GM12878 (cell line): ENCODE measurements at regions not wholly inside any gene's neighbourhood (a gene's known extent, or its start where the extent isn't known, plus 50 kb on each side); places are given as distances from the start of the nearest gene placed in this dataset.

Source experiments
- ATAC-seq: fragments of 200-7000 bp; cut with Tn5 transposase; 3 replicates; pipeline ENCODE4 v1.9.1; 2020; ENCODE audit warnings: mild to moderate bottlenecking, moderate library complexity
- BruUV-seq: library from RNA; stranded (reverse); fragments of 400-500 nt; replicated peaks from 2 replicates; lab custom pipeline; 2021; lab: Mats Ljungman, UMichigan
- CTCF ChIA-PET: fragments of 300-600 bp; sonication (Branson Sonifier 250); formaldehyde crosslinking; extraction: SDS; loops from one replicate; lab custom pipeline; 2021; ENCODE audit warnings: inconsistent platforms; lab: Yijun Ruan, JAX
- POLR2A ChIA-PET: fragments of 350-600 bp; formaldehyde crosslinking; extraction: SDS; loops from one replicate; lab custom pipeline; 2021; ENCODE audit warnings: inconsistent platforms; lab: Charles Lee
- RAD21 ChIA-PET: fragments of 300-600 bp; sonication (Branson Sonifier 250); formaldehyde crosslinking; loops from one replicate; lab custom pipeline; 2023; ENCODE audit warnings: antibody characterized with exemption; ENCODE audit not compliant: unreplicated experiment; lab: Charles Lee
- SMC1A ChIA-PET: fragments of 300-600 bp; sonication (Branson Sonifier 250); formaldehyde crosslinking; loops from one replicate; lab custom pipeline; 2023; ENCODE audit not compliant: unreplicated experiment, uncharacterized antibody; lab: Charles Lee
- DNase-seq: peaks from one replicate; pipeline ENCODE4 v3.0.0-alpha.2; 2011; ENCODE audit warnings: low read depth, low spot score
- FAIRE-seq: peaks from 3 replicates; lab custom pipeline; 2011; peaks lifted over from hg19 to GRCh38; lab: Jason Lieb, UNC
- H2AFZ ChIP-seq: 2 replicates; pipeline ENCODE4 v1.6.0; 2011; ENCODE audit warnings: low read depth, low read length, control low read depth; ENCODE audit not compliant: control insufficient read depth
- H3K27ac ChIP-seq: 2 replicates; pipeline ENCODE4 v1.5.1; 2011; ENCODE audit warnings: control low read depth; ENCODE audit not compliant: control insufficient read depth, insufficient read depth
- H3K27me3 ChIP-seq, 2 experiments: replicated peaks in 1 of 2; 2 replicates each; pipeline versions ENCODE4 v1.6.0 to v1.6.1; 2011; ENCODE audit warnings: low read length in 1 of 2; ENCODE audit not compliant: control insufficient read depth in 2 of 2, insufficient read depth in 2 of 2
- H3K36me3 ChIP-seq, 2 experiments: 2 replicates each; pipeline ENCODE4 v1.5.1; 2011; ENCODE audit warnings: low read length in 1 of 2; ENCODE audit not compliant: control insufficient read depth in 2 of 2, insufficient read depth in 2 of 2
- H3K4me1 ChIP-seq: 2 replicates; pipeline ENCODE4 v1.6.1; 2011; ENCODE audit warnings: mild to moderate bottlenecking, low read length, moderate library complexity, mixed read lengths; ENCODE audit not compliant: control insufficient read depth, insufficient read depth
- H3K4me2 ChIP-seq: 2 replicates; pipeline ENCODE4 v1.6.0; 2011; ENCODE audit warnings: control low read depth; ENCODE audit not compliant: control insufficient read depth, insufficient read depth
- H3K4me3 ChIP-seq: fragments of 200-600 bp; sonication (generic); 2 replicates; pipeline ENCODE4 v1.5.1; 2016
- H3K79me2 ChIP-seq: 2 replicates; pipeline ENCODE4 v1.6.0; 2011; ENCODE audit warnings: low read length; ENCODE audit not compliant: control insufficient read depth, insufficient read depth
- H3K9ac ChIP-seq: 2 replicates; pipeline ENCODE4 v1.8.0; 2011; ENCODE audit warnings: low read length, control low read depth, mixed read lengths; ENCODE audit not compliant: control insufficient read depth, insufficient read depth
- H3K9me3 ChIP-seq: replicated peaks from 3 replicates; pipeline ENCODE4 v1.5.1; 2011; ENCODE audit warnings: mild to moderate bottlenecking, low read length; ENCODE audit not compliant: control insufficient read depth, insufficient read depth
- H4K20me1 ChIP-seq: 2 replicates; pipeline ENCODE4 v1.6.0; 2011; ENCODE audit not compliant: control insufficient read depth, insufficient read depth
- BCL3 ChIP-seq: IDR thresholded peaks from 2 replicates; pipeline ENCODE4 v1.6.1; 2011; ENCODE audit warnings: borderline replicate concordance, low read depth, mild to moderate bottlenecking, moderate library complexity, low read length; ENCODE audit not compliant: insufficient read depth, poor library complexity, severe bottlenecking
- BHLHE40 ChIP-seq, 2 experiments: fragments of 450-650 bp in 1 of 2; IDR thresholded peaks; 2 replicates each; pipeline ENCODE4 v1.6.1; 2011 to 2017; ENCODE audit warnings: low read depth in 2 of 2, borderline replicate concordance in 1 of 2, improper control_type of control experiment in 1 of 2, low read length in 1 of 2, mild to moderate bottlenecking in 1 of 2
- E2F8 ChIP-seq: fragments of 450-650 bp; IDR thresholded peaks from 2 replicates; pipeline ENCODE4 v1.6.1; 2018; ENCODE audit warnings: mild to moderate bottlenecking, low read depth, moderate library complexity; ENCODE audit not compliant: partially characterized antibody
- EZH2 ChIP-seq: IDR thresholded peaks from 2 replicates; pipeline ENCODE4 v1.6.1; 2012; ENCODE audit warnings: low read depth, mild to moderate bottlenecking, control low read depth, inconsistent platforms, low read length, borderline replicate concordance; ENCODE audit not compliant: control insufficient read depth
- HCFC1 ChIP-seq: fragments of 150-350 bp; IDR thresholded peaks from 2 replicates; pipeline ENCODE4 v1.6.1; 2014; ENCODE audit warnings: low read length
- IRF4 ChIP-seq: IDR thresholded peaks from 2 replicates; pipeline ENCODE4 v1.6.1; 2011; ENCODE audit warnings: low read depth, low read length
- PAX8 ChIP-seq: fragments of 450-650 bp; IDR thresholded peaks from 2 replicates; pipeline ENCODE4 v1.6.1; 2017; ENCODE audit warnings: mild to moderate bottlenecking, moderate library complexity
- SREBF1 ChIP-seq: IDR thresholded peaks from 2 replicates; pipeline ENCODE4 v1.6.1; 2012; ENCODE audit warnings: mild to moderate bottlenecking, low read length
- TCF3 ChIP-seq: IDR thresholded peaks from 2 replicates; pipeline ENCODE4 v1.6.1; 2012; ENCODE audit warnings: low read depth, mild to moderate bottlenecking, low read length, borderline replicate concordance; ENCODE audit not compliant: insufficient read depth
- YBX1 ChIP-seq: fragments of 450-650 bp; IDR thresholded peaks from 2 replicates; pipeline ENCODE4 v1.6.1; 2016; ENCODE audit warnings: antibody characterized with exemption
- WGBS: methylation state at CpG from one replicate; pipeline ENCODE4 v1.1.6; 2016; ENCODE audit warnings: low lambda C conversion rate; ENCODE audit not compliant: insufficient replicate concordance, insufficient coverage; ENCODE audit errors: missing lambda C conversion rate; 5-methylcytosine and 5-hydroxymethylcytosine counted together
- in situ Hi-C: fragments of 300-500 bp; cut with MboI; formaldehyde crosslinking; loops from 9 replicates; pipeline ENCODE4 v1.14.3; 2018; ENCODE audit warnings: mixed read lengths
- intact Hi-C: fragments of 100-400 bp; cut with micrococcal nuclease; formaldehyde crosslinking; loops from one replicate; pipeline ENCODE4 v1.14.2; 2022; ENCODE audit not compliant: unreplicated experiment
- TF ChIP-seq, protein P1 (sequence below): fragments of 450-650 bp; IDR thresholded peaks from 2 replicates; pipeline ENCODE4 v1.6.1; 2017; ENCODE audit warnings: mild to moderate bottlenecking
- TF ChIP-seq, protein P2 (sequence below): fragments of 450-650 bp; IDR thresholded peaks from 2 replicates; pipeline ENCODE4 v1.6.1; 2014; ENCODE audit warnings: mild to moderate bottlenecking
- TF ChIP-seq, protein P3 (sequence below): IDR thresholded peaks from 2 replicates; pipeline ENCODE4 v1.6.1; 2011; ENCODE audit warnings: low read depth, mild to moderate bottlenecking, low read length, moderate library complexity, borderline replicate concordance; ENCODE audit errors: extremely low read depth
- TF ChIP-seq, protein P4 (sequence below): IDR thresholded peaks from 2 replicates; pipeline ENCODE4 v1.6.1; 2011; ENCODE audit warnings: low read depth, low read length, improper control_type of control experiment, borderline replicate concordance

- no peak overlapping the region for H3K9ac ChIP-seq
- no peak overlapping the region for H3K4me2 ChIP-seq
- BruUV-seq, result no TSS peak
- H3K36me3 ChIP-seq, result no peaks in the 10 kb centered on the region
- in situ Hi-C loops, result no loop called here
- DNase-seq (no peak), FAIRE-seq (no peak), ATAC-seq (no peak)
- H3K79me2 ChIP-seq, result no peaks in the 10 kb centered on the region
- H3K4me1 ChIP-seq, result no peaks in the 10 kb centered on the region
- 6% methylated on average over 6 of the region's 6 CpGs for WGBS
- no peaks in the 10 kb centered on the region for H3K27me3 ChIP-seq
- POLR2A ChIA-PET, result no interaction called here
- no peak overlapping the region for H3K4me3 ChIP-seq
- SMC1A ChIA-PET, result interaction anchor here (0.8 to 1.7 kb wide), 3 partner anchors 14 to 37 kb away, joined by 3 to 4 read pairs (median 3); no protein-coding TSS in a partner anchor
- CTCF ChIA-PET, result interaction anchor here (1.3 kb wide), 1 partner anchor 32 kb away, joined by 3 read pairs; no protein-coding TSS in a partner anchor
- no peaks in the 10 kb centered on the region for H4K20me1 ChIP-seq
- RAD21 ChIA-PET, result no interaction called here
- H2AFZ ChIP-seq, result no peak overlapping the region
- no peaks in the 10 kb centered on the region for H3K9me3 ChIP-seq
- H3K27ac ChIP-seq, result no peak overlapping the region
- intact Hi-C loops, result no loop called here
- no peak for TF ChIP-seq TCF3
- TF ChIP-seq, protein P1, sequence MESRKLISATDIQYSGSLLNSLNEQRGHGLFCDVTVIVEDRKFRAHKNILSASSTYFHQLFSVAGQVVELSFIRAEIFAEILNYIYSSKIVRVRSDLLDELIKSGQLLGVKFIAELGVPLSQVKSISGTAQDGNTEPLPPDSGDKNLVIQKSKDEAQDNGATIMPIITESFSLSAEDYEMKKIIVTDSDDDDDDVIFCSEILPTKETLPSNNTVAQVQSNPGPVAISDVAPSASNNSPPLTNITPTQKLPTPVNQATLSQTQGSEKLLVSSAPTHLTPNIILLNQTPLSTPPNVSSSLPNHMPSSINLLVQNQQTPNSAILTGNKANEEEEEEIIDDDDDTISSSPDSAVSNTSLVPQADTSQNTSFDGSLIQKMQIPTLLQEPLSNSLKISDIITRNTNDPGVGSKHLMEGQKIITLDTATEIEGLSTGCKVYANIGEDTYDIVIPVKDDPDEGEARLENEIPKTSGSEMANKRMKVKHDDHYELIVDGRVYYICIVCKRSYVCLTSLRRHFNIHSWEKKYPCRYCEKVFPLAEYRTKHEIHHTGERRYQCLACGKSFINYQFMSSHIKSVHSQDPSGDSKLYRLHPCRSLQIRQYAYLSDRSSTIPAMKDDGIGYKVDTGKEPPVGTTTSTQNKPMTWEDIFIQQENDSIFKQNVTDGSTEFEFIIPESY, result no peak
- TF ChIP-seq, protein P2, sequence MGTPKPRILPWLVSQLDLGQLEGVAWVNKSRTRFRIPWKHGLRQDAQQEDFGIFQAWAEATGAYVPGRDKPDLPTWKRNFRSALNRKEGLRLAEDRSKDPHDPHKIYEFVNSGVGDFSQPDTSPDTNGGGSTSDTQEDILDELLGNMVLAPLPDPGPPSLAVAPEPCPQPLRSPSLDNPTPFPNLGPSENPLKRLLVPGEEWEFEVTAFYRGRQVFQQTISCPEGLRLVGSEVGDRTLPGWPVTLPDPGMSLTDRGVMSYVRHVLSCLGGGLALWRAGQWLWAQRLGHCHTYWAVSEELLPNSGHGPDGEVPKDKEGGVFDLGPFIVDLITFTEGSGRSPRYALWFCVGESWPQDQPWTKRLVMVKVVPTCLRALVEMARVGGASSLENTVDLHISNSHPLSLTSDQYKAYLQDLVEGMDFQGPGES, result no peak
- no peak for TF ChIP-seq YBX1
- TF ChIP-seq HCFC1, result no peak
- TF ChIP-seq PAX8, result no peak
- TF ChIP-seq BHLHE40 (IDR thresholded peaks at IDR 0.05; ENCODE audit: borderline replicate concordance in 1 of 2, low read depth in 2 of 2, low read length in 1 of 2), result no peak
- TF ChIP-seq SREBF1, result no peak
- no peak for TF ChIP-seq BCL3
- TF ChIP-seq E2F8, result no peak
- TF ChIP-seq EZH2, result no peak
- TF ChIP-seq IRF4, result no peak
- TF ChIP-seq, protein P3, sequence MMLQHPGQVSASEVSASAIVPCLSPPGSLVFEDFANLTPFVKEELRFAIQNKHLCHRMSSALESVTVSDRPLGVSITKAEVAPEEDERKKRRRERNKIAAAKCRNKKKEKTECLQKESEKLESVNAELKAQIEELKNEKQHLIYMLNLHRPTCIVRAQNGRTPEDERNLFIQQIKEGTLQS, result no peak
- TF ChIP-seq, protein P4, sequence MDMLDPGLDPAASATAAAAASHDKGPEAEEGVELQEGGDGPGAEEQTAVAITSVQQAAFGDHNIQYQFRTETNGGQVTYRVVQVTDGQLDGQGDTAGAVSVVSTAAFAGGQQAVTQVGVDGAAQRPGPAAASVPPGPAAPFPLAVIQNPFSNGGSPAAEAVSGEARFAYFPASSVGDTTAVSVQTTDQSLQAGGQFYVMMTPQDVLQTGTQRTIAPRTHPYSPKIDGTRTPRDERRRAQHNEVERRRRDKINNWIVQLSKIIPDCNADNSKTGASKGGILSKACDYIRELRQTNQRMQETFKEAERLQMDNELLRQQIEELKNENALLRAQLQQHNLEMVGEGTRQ, result no peak
Observed at GRCh38 chr9:107118863-107119624, 164.0 kb upstream of the RAD23B start.
